T-cell (primary cell): ENCODE measurements at regions not wholly inside any gene's neighbourhood (a gene's known extent, or its start where the extent isn't known, plus 50 kb on each side); places are given as distances from the start of the nearest gene placed in this dataset.

ENCODE experiments used
- ATAC-seq, 4 experiments: fragments of 200-7000 bp in 3 of 4; fragments of 150-1000 bp in 1 of 4; cut with Tn5 transposase; replicated peaks in 1 of 4; 1 replicate in 3 of 4; 2 replicates in 1 of 4; pipeline ENCODE4 v1.10.0; 2021; ENCODE audit warnings: moderate library complexity in 3 of 4, mild to moderate bottlenecking in 2 of 4, moderate number of reproducible peaks in 1 of 4
- CTCF ChIA-PET, 2 donors: fragments of 300-600 bp; sonication (Branson Sonifier 250); formaldehyde crosslinking; loops; one replicate each; lab custom pipeline; 2022; ENCODE audit warnings: antibody characterized with exemption in 2 of 2; lab: Charles Lee
- POLR2A ChIA-PET, 2 donors: fragments of 300-600 bp; sonication (Branson Sonifier 250); formaldehyde crosslinking; loops; one replicate each; lab custom pipeline; 2022; ENCODE audit warnings: antibody characterized with exemption in 2 of 2; lab: Charles Lee
- DNase-seq, 35 experiments: peaks; one replicate each; pipeline versions ENCODE4 v3.0.0 to v3.0.0-alpha.2; 2013 to 2023
- H3K27ac ChIP-seq: one replicate; pipeline ENCODE4 v1.5.1; 2013; ENCODE audit warnings: low read length
- H3K27me3 ChIP-seq, 2 experiments: replicated peaks in 1 of 2; 1 replicate in 1 of 2; 2 replicates in 1 of 2; pipeline versions ENCODE4 v1.6.1 to v1.7.0; 2013; ENCODE audit warnings: low read length in 1 of 2, mixed read lengths in 1 of 2; ENCODE audit not compliant: control insufficient read depth in 2 of 2, insufficient read depth in 2 of 2; ENCODE audit errors: extremely low read depth in 1 of 2
- H3K36me3 ChIP-seq, 2 donors: 1 replicate in 1 of 2; 2 replicates in 1 of 2; pipeline versions ENCODE4 v1.6.1 to v1.7.0; 2013; ENCODE audit warnings: low read length in 1 of 2; ENCODE audit not compliant: control insufficient read depth in 2 of 2, insufficient read depth in 1 of 2; ENCODE audit errors: extremely low read depth in 1 of 2
- H3K4me1 ChIP-seq, 2 experiments: 1 replicate in 1 of 2; 2 replicates in 1 of 2; pipeline versions ENCODE4 v1.6.1 to v1.7.0; 2013; ENCODE audit warnings: low read length in 2 of 2, mixed read lengths in 1 of 2; ENCODE audit not compliant: insufficient read depth in 2 of 2, control insufficient read depth in 1 of 2; ENCODE audit errors: extremely low read depth in 1 of 2
- H3K4me3 ChIP-seq, 2 donors: 1 replicate in 1 of 2; 2 replicates in 1 of 2; pipeline versions ENCODE4 v1.5.1 to v1.7.0; 2013; ENCODE audit warnings: mild to moderate bottlenecking in 2 of 2, low read length in 1 of 2, moderate library complexity in 1 of 2; ENCODE audit not compliant: control insufficient read depth in 1 of 2; ENCODE audit errors: extremely low read depth in 1 of 2
- H3K9me3 ChIP-seq: 2 replicates; pipeline ENCODE4 v1.7.0; 2013
- H3K27ac Mint-ChIP-seq, 2 donors: one replicate each; pipeline ENCODE4 v1.8.0; 2020 to 2021; ENCODE audit warnings: mild to moderate bottlenecking in 2 of 2, mixed read lengths in 2 of 2
- H3K27me3 Mint-ChIP-seq, 2 donors: one replicate each; pipeline ENCODE4 v1.8.0; 2021 to 2022; ENCODE audit warnings: mixed read lengths in 2 of 2
- H3K36me3 Mint-ChIP-seq: one replicate; pipeline ENCODE4 v1.8.0; 2021; ENCODE audit warnings: mixed read lengths
- H3K4me1 Mint-ChIP-seq, 3 donors: one replicate each; pipeline ENCODE4 v1.8.0; 2020 to 2022; ENCODE audit warnings: mixed read lengths in 3 of 3, mild to moderate bottlenecking in 1 of 3
- H3K4me3 Mint-ChIP-seq, 3 donors: one replicate each; pipeline ENCODE4 v1.8.0; 2020 to 2022; ENCODE audit warnings: mild to moderate bottlenecking in 3 of 3, mixed read lengths in 3 of 3, moderate library complexity in 3 of 3
- H3K9me3 Mint-ChIP-seq, 3 donors: one replicate each; pipeline ENCODE4 v1.8.0; 2020 to 2022; ENCODE audit warnings: mixed read lengths in 3 of 3
- WGBS: methylation state at CpG from one replicate; pipeline ENCODE4 v1.1.5; 2013; ENCODE audit warnings: missing lambda C conversion rate; ENCODE audit not compliant: insufficient coverage; 5-methylcytosine and 5-hydroxymethylcytosine counted together

GRCh38 chr1:101506541-101507164 is 269.8 kb downstream of the S1PR1 start:
- Histone ChIP-seq H3K4me3 (no peak overlapping the region), H3K9me3 (no peaks in the 10 kb centered on the region), H3K27ac (no peak overlapping the region), H3K36me3 (no peaks in the 10 kb centered on the region), H3K4me1 (no peaks in the 10 kb centered on the region), H3K27me3 (no peaks in the 10 kb centered on the region)
- Mint-ChIP-seq H3K36me3 (no peaks in the 10 kb centered on the region), H3K4me1 (no peaks in the 10 kb centered on the region), H3K27ac (no peak overlapping the region), H3K4me3 (no peak overlapping the region), H3K27me3 (peaks cover 0 to 3% of the 10 kb centered on the region in 2 donors), H3K9me3 (no peaks in the 10 kb centered on the region)
- ATAC-seq: peak in 2 of 4 experiments; percentile 48 to 59
- peak in 22 of 35 experiments; percentile 1 to 73 (median 15) for DNase-seq
- ChIA-PET CTCF (interaction anchor here (0.6 to 1.4 kb wide), 7 partner anchors 12 to 203 kb away, joined by 3 to 6 read pairs (median 4); no protein-coding TSS in a partner anchor), POLR2A (interaction anchor here in 1 of 2 donors (0.7 kb wide), 1 partner anchor 1493 kb away, joined by 3 read pairs; no protein-coding TSS in a partner anchor)
- WGBS: no CpG with 5 or more reads among the region's 1 CpG

GRCh38 chr1:101507547-101507971 is 270.7 kb downstream of the S1PR1 start:
- Histone ChIP-seq H3K27ac (no peak overlapping the region), H3K27me3 (no peaks in the 10 kb centered on the region), H3K9me3 (no peaks in the 10 kb centered on the region), H3K4me1 (no peaks in the 10 kb centered on the region), H3K36me3 (no peaks in the 10 kb centered on the region), H3K4me3 (no peak overlapping the region)
- no peaks in the 10 kb centered on the region for H3K9me3 Mint-ChIP-seq
- H3K27ac Mint-ChIP-seq: no peak overlapping the region
- no CpG with 5 or more reads among the region's 1 CpG for WGBS
- no peaks in the 10 kb centered on the region for H3K36me3 Mint-ChIP-seq
- ChIA-PET CTCF (interaction anchor here in 1 of 2 donors (0.8 kb wide), 1 partner anchor 8 kb away, joined by 3 read pairs; no protein-coding TSS in a partner anchor), POLR2A (no interaction called here)
- no peak overlapping the region for H3K4me3 Mint-ChIP-seq
- peaks cover 0 to 3% of the 10 kb centered on the region in 2 donors for H3K27me3 Mint-ChIP-seq
- ATAC-seq (no peak), DNase-seq (no peak)
- no peaks in the 10 kb centered on the region for H3K4me1 Mint-ChIP-seq

- no peak for DNase-seq
These were observed 272.1 kb downstream of the S1PR1 start for GRCh38 chr1:101508913-101509312.

GRCh38 chr1:101509370-101509769 is 272.6 kb downstream of the S1PR1 start:
- H3K36me3 Mint-ChIP-seq: no peaks in the 10 kb centered on the region
- no peaks in the 10 kb centered on the region for H3K27me3 ChIP-seq
- H3K27ac ChIP-seq: no peak overlapping the region
- H3K36me3 ChIP-seq: no peaks in the 10 kb centered on the region
- H3K4me1 Mint-ChIP-seq: no peaks in the 10 kb centered on the region
- H3K9me3 ChIP-seq: no peaks in the 10 kb centered on the region
- H3K4me1 ChIP-seq: no peaks in the 10 kb centered on the region
- H3K9me3 Mint-ChIP-seq: no peaks in the 10 kb centered on the region
- ATAC-seq: no peak
- no peak overlapping the region for H3K4me3 ChIP-seq
- peaks cover 0 to 6% of the 10 kb centered on the region in 2 donors for H3K27me3 Mint-ChIP-seq
- WGBS: 88% methylated on average over 1 of the region's 1 CpG
- no peak overlapping the region for H3K4me3 Mint-ChIP-seq
- POLR2A ChIA-PET: interaction anchor here in 1 of 2 donors (0.6 kb wide), 1 partner anchor 8 kb away, joined by 4 read pairs; no protein-coding TSS in a partner anchor
- H3K27ac Mint-ChIP-seq: no peak overlapping the region
- no peak for DNase-seq
- CTCF ChIA-PET: interaction anchor here (0.6 to 1.6 kb wide), 3 partner anchors 11 to 197 kb away, joined by 3 to 7 read pairs (median 3); no protein-coding TSS in a partner anchor

More at GRCh38 chr1:101508913-101509312, 272.1 kb downstream of the S1PR1 start:
- ChIA-PET POLR2A (interaction anchor here in 1 of 2 donors (0.6 kb wide), 1 partner anchor 8 kb away, joined by 4 read pairs; no protein-coding TSS in a partner anchor), CTCF (interaction anchor here (0.6 to 1.6 kb wide), 4 partner anchors 11 to 1024 kb away, joined by 3 to 7 read pairs (median 3); no protein-coding TSS in a partner anchor)
- Histone ChIP-seq H3K27me3 (no peaks in the 10 kb centered on the region), H3K36me3 (no peaks in the 10 kb centered on the region), H3K9me3 (no peaks in the 10 kb centered on the region), H3K27ac (no peak overlapping the region), H3K4me3 (no peak overlapping the region), H3K4me1 (no peaks in the 10 kb centered on the region)
- no peaks in the 10 kb centered on the region for H3K36me3 Mint-ChIP-seq
- H3K27ac Mint-ChIP-seq: no peak overlapping the region
- H3K27me3 Mint-ChIP-seq: peaks cover 0 to 6% of the 10 kb centered on the region in 2 donors
- no peaks in the 10 kb centered on the region for H3K9me3 Mint-ChIP-seq
- H3K4me3 Mint-ChIP-seq: no peak overlapping the region
- ATAC-seq: no peak
- no peaks in the 10 kb centered on the region for H3K4me1 Mint-ChIP-seq
- no CpG with 5 or more reads among the region's 2 CpGs for WGBS

GRCh38 chr1:101511202-101511891 is 274.5 kb downstream of the S1PR1 start:
- 80% methylated on average over 1 of the region's 2 CpGs for WGBS
- no peak for DNase-seq
- ChIA-PET POLR2A (no interaction called here), CTCF (interaction anchor here (0.5 to 0.6 kb wide), 2 partner anchors 158 to 675 kb away, joined by 3 to 4 read pairs; no protein-coding TSS in a partner anchor)
- H3K4me1 ChIP-seq: no peaks in the 10 kb centered on the region
- Mint-ChIP-seq H3K27me3 (peaks cover 0 to 11% of the 10 kb centered on the region in 2 donors), H3K27ac (no peak overlapping the region), H3K36me3 (no peaks in the 10 kb centered on the region), H3K4me3 (no peak overlapping the region), H3K4me1 (no peaks in the 10 kb centered on the region), H3K9me3 (peaks cover 0 to 4% (median under 1%) of the 10 kb centered on the region in 3 donors)
- H3K27me3 ChIP-seq: no peaks in the 10 kb centered on the region
- ATAC-seq: no peak
- H3K27ac ChIP-seq: no peak overlapping the region
- no peaks in the 10 kb centered on the region for H3K9me3 ChIP-seq
- no peaks in the 10 kb centered on the region for H3K36me3 ChIP-seq
- H3K4me3 ChIP-seq: no peak overlapping the region

- peaks cover 0 to 4% of the 10 kb centered on the region in 2 experiments for H3K27me3 ChIP-seq
- H3K4me3 ChIP-seq: no peak overlapping the region
- Mint-ChIP-seq H3K36me3 (no peaks in the 10 kb centered on the region), H3K9me3 (peaks cover 4 to 25% (median 8%) of the 10 kb centered on the region in 3 donors), H3K4me3 (no peak overlapping the region), H3K27me3 (peaks cover under 1 to 8% of the 10 kb centered on the region in 2 donors), H3K4me1 (peaks cover 0 to 6% (median 6%) of the 10 kb centered on the region in 3 donors), H3K27ac (no peak overlapping the region)
- DNase-seq (peak in 3 of 35 experiments; percentile 1 to 59 (median 3)), ATAC-seq (peak in 1 of 4 experiments; percentile 57)
- WGBS: 0% methylated on average over 1 of the region's 4 CpGs
- no peaks in the 10 kb centered on the region for H3K36me3 ChIP-seq
- H3K9me3 ChIP-seq: peaks cover 3% of the 10 kb centered on the region
- POLR2A ChIA-PET: no interaction called here
- CTCF ChIA-PET: interaction anchor here (0.6 to 1.5 kb wide), 13 partner anchors 11 to 1995 kb away, joined by 3 to 7 read pairs (median 3); no protein-coding TSS in a partner anchor
- H3K27ac ChIP-seq: no peak overlapping the region
- no peaks in the 10 kb centered on the region for H3K4me1 ChIP-seq
These were observed 283.5 kb downstream of the S1PR1 start for GRCh38 chr1:101520302-101520701.
